ENCODE measurements at regions not wholly inside any gene's neighbourhood (a gene's known extent, or its start where the extent isn't known, plus 50 kb on each side); places are given as distances from the start of the nearest gene placed in this dataset.
A peak's percentile ranks its signal among the peaks of the same experiment; 100 is the strongest.
"Not testable (repeated sequence)": the region's sequence is repeated elsewhere in the genome, so short reads cannot be mapped to it uniquely, and the experiment has no call there.

DNA sequence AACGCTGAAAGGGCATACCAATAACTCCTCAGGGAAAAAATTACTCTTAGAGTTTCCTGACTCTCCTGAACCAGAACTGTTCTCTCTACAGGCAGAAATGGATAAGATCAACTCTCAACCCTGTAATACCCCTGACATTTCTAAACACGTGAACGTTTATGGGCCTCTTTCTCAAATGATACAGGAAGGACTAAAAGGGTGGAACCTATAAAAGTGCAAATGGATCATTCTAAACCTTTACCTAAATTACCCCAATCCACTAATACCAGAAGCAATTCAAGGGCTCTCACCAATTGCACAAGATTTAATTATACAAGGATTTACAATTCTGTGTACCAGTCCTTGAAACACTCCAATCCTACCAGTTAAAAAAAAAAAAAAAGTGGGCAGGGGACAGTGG is 98.0 kb upstream of the FAM174B start:
- DNase-seq (ENCODE audit: low spot score) = no peak

DNA sequence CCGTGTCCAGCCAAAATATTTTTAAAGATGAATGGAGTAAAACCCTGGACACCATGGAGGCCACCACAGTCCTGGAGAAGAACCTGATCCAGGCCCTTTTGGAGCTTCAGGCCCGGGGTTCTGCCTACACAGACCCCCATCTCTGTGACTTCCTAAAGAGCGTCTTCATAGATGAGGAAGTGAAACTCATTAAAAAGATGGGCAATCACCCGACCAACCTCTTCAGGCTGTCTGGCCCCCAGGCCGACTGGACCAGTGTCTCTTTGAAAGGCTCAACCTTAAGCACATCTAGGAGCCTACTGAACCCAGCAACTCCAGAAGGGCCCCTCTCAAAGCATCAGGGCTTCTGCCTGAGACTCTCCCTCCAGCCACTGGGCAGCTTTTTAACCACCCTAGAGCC is 107.9 kb upstream of the FAM174B start:
- DNase-seq (ENCODE audit: low spot score) = no peak

DNA sequence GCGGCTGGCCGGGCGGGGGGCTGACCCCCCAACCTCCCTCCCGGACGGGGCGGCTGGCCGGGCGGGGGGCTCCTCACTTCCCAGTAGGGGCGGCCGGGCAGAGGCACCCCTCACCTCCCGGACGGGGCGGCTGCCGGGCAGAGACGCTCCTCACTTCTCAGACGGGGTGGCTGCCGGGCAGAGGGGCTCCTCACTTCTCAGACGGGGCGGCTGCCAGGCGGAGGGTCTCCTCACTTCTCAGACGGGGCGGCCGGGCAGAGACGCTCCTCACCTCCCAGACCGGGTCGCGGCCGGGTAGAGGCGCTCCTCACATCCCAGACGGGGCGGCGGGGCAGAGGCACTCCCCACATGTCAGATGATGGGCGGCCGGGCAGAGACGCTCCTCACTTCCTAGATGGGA is 112.6 kb upstream of the FAM174B start:
- not testable (repeated sequence) for DNase-seq (ENCODE audit: low spot score)

DNA sequence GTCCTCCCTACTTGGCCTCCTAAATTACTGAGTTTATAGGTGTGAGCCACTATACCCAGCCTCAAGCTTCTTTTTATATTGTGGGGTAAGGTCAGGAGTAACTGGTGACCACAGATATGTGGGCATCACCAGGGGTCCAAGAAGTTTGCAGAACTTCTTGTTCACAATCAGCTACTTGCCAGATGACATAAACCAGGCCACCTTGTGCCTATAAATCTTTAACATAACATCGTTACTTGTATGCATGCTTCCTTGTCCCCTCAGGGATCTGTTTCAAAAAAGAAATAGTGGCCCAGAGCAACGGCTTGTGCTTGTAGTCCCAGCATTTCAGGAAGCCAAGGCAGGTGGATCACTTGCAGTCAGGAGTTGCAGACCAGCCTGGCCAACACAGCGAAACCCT is 115.1 kb upstream of the FAM174B start:
- DNase-seq (ENCODE audit: low spot score) = no peak

DNA sequence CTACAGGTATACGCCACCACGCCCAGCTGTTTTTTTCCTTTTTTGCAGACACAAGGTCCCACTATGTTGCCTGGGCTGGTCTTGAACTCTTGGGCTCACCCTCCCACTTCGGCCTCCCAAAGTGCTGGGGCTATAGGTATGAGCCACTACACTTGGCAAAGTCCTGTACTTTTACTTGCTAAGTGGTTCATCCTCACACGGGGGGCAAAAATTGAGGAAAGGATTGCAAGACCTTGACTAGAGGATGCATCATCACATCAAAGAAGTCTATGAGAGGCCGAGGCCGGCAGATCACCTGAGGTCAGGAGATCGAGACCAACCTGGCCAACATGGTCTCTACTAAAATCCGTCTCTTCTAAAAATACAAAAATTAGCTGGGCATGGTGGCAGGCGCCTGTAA is 116.5 kb upstream of the FAM174B start:
- no peak for DNase-seq (ENCODE audit: low spot score)

DNA sequence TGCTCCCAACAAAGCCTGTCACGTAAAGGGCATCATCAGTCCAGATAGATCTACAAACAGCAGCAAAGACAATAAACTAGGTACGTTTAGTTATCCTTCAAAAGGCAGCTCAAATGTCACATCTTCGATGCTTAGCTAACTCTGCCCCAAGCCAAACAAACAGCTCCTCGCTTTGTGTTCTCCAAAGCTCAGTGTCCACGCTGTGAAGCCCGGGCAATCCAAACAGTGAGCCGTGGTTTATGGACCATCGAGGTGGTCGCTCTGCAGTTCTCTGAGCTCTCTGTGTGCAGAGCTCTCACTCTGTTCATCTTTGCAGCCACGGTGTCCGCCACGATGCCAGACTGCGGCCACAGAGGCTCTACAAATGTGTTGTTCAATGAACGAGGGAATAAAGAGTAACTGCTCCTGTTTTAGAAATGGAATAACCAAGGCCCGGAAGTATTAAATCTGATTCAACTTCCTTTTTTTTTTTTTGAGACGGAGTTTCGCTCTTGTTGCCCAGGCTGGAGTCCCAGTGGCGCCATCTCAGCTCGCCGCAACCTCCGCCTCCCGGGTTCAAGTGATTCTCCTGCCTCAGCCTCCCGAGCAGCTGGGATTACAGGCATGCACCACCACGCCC is 117.2 kb upstream of the FAM174B start:
- DNase-seq (ENCODE audit: low spot score) = no peak

DNA sequence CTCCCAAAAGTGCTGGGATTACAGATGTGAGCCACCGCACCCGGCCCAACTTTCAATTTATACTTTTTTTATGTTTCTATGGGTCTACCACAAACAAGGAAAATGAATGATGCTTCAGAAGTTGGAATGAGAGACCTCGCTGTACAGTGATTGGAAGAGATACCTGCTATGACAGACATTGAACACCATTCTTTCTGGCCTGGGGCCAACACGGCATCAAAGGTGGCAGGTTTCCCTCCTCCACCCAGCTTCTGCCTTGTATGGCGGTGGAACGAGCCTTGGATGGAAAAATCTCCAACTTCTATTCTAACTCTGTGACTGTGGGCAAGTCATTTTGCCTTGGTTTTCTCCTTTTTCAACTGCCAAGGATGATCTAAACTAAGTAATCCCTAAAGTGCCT is 117.8 kb upstream of the FAM174B start:
- DNase-seq (ENCODE audit: low spot score) = no peak

DNA sequence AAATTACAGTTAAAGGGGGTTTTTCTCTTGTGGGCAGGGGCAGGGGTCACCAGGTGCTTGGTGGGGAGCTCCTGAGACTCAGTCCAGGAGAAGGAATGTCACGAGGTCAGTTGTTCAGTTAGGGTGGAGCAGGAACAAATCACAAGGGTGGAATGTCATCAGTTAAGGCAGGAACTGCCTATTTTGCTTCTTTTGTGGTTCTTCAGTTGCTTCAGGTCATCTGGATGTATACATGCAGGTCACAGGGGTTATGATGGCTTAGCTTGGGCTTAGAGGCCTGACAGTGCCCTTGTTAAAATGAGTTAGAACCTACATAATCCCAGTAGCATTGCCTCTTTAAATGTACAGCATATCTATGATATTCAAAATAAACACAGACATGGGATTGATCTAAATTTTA is 120.2 kb upstream of the CHD2 start:
- no peak for DNase-seq (ENCODE audit: low spot score)

DNA sequence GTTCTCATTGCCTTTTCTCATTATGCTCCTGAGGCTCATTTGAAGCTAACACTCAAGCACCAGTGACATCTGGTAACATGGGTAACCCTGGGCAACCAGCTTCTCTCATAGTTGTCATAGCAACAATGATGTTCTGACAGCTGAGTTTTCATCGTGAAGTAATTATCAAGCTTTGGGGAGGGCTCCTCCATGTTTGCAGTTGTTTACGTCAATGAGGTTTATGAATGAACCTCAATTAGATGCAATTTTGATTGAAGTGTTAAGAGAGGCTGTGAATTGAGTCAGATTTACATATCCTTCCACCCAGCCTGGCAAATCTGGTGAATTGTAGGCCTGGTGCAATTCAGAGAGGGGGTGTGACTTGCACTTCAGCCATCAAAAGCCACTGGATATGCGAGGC is 119.3 kb upstream of the CHD2 start:
- DNase-seq (ENCODE audit: low spot score) = no peak

DNA sequence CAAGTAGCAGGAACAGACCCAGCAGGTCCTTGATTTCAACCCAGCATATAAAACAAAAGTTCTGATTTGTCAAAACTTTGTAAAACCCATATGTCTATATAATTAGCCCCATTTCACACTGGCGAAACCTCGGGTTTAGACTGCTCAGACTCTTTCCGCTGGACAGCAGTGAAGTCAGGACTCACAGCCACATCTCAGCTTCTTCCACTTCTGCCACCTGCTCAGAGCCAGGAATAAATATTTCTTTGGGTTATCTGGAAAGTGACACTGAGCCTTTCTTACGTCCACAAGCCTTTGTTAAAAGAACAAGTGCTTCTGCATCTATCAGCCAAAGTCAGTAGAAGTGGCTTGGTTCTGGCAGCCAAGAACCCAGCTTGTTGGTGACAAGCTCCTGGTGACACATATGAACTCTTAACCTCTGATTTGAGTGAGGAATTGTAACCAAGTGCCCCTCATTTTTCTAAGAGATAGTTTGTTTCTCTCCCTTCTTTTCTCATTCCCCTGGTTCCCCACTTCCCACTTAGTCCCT is 118.1 kb upstream of the CHD2 start:
- no peak for DNase-seq (ENCODE audit: low spot score)

DNA sequence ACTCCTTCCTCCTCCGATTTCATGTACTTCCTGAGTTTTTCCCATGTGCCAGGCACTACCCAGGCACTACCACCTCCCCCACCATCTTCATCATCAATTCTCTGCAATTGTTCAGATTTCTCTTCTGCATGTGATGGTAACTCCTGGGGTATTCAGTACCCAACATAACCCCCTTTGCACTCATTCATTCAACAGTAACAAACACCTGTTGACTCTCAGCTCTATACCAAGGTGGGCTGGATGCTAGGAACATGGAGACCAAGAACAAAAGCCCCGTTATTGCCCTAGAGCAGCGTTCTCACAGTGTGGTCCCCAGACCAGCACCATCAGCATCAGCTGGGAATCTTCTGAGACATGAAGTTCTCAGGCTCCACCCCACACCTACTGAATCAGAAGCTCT is 113.0 kb upstream of the CHD2 start:
- no peak for DNase-seq (ENCODE audit: low spot score)

DNA sequence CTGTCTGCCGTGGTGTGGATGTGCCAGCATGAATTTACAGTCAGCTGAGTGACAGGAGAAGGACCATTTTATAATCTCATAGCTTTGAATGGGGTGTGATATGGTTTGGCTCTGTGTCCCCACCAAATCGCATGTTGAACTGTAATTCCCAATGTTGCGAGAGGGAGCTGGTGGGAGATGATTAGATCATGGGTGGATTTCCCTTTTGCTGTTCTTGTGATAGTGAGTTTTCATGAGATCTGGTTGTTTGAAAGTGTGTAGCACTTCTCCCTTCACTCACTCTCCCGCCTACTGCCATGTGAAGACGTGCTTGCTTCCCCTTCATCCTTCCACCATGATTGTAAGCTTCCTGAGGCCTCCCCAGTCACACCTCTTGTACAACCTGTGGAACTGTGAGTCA is 111.9 kb upstream of the CHD2 start:
- DNase-seq (ENCODE audit: low spot score) = no peak

DNA sequence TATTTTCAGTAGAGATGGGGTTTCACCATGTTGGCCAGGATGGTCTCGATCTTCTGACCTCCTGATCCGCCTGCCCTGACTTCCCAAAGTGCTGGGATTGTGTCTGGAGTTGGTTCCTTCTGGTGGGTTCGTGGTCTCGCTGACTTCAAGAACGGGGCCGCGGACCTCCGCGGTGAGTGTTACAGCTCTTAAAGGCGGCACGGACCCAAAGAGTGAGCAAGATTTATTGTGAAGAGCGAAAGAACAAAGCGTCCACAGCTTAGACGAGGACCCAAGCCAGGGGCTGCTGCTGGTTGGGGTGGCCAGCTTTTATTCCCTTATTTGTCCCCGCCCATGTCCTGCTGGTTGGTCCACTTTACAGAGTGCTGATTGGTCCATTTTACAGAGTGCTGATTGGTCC is 111.3 kb upstream of the CHD2 start:
- not testable (repeated sequence) for DNase-seq (ENCODE audit: low spot score)

DNA sequence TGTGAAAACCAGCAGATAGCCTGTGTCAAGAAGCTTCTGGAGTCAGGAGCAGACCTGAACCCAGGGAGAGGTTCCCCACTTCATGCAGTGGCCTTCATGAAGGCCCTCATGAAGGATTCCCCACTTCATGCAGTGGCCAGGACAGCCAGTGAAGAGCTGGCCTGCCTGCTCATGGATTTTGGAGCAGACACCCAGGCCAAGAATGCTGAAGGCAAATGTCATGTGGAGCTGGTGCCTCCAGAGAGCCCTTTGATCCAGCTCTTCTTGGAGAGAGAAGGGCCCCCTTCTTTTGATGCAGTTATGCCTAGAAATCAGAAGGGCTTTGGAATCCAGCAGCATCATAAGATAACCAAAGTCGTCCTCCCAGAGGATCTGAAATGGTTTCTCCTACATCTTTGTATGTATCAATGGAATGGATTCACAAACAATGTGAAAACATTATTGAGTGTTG is 103.9 kb upstream of the CHD2 start:
- no peak for DNase-seq (ENCODE audit: low spot score)

DNA sequence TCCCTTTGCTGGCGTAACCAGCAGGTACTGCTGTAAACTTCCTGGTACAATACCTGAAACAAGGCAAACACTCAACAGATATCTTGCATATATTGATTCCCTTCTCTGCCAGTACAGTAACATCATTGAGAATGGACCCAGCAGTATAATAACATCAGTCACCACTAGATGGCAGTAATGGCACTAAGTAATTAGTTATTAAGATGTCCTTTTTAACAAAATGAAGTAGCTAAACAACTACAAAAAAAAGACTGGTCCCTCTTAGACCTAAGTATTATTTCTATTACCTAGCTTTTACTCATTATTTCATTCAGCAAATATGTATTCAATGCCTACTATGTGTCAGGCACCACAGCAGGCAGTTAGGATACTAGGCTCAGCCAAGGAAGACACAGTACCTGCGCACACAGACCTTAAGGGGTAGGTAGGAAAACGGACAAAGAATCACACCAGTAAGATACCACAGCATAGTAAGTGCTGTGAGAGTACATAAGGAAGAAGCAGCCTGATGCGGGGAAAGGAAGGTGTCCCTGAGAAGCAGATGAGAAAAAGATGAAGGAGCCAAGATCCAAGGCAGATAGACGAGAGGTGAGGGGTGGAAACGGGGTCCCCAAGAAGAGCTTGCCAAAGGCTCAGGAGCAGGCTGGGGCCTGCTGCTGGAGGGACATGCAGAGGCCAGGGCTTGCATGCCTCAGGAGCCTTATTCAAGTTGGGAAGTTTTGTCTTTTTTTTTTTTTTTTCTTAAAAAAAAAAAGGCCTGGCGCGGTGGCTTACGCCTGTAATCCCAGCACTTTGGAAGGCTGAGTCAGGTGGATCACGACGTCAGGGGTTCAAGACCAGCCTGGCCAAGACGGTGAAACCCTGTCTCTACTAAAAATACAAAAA is 102.7 kb upstream of the CHD2 start:
- DNase-seq (ENCODE audit: low spot score) = peak; percentile 57

DNA sequence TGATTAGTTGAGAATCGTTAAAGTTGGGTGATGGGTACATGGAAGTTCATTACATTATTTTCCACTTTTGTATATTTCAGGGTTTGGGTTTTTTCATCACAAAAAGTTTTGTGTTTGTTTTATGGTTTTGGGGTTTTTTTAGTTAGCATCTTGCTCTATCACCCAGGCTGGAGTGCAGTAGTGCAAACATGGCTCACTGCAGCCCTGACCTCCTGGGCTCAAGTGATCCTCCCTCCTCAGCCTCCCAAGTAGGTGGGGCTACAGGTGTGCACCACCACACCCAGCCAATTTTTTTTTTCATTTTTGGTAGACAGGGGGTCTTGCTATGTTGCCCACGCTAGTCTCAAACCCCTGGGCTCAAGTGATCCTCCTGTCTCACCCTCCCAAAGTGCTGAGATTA is 100.1 kb upstream of the CHD2 start:
- no peak for DNase-seq (ENCODE audit: low spot score)

DNA sequence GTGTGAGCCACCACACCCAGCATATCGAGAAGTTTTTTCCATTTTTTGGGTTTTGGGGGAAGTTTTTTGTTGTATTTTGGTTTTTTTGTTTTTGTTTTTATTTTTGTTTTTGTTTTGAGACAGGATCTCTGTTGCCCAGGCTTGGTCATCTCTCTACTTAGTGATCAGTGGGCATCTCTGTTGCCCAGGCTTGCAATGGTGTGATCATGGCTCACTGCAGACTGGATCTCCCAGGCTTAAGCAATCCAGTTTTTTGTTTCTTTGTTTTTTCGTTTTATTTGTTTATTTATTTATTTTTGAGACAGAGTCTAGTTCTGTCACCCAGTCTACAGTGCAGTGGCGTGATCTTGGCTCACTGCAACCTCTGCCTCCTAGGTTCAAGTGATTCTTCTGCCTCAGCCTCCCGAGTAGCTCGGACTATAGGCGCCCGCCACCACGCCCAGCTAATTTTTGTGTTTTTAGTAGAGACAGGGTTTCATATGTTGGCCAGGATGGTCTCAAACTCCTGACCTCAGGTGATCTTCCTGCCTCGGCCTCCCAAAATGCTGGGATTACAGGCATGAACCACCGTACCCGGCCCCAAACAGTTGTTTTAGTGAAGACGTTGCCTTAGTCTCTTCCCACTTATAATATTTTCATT is 99.6 kb upstream of the CHD2 start:
- not testable (repeated sequence) for DNase-seq (ENCODE audit: low spot score)

DNA sequence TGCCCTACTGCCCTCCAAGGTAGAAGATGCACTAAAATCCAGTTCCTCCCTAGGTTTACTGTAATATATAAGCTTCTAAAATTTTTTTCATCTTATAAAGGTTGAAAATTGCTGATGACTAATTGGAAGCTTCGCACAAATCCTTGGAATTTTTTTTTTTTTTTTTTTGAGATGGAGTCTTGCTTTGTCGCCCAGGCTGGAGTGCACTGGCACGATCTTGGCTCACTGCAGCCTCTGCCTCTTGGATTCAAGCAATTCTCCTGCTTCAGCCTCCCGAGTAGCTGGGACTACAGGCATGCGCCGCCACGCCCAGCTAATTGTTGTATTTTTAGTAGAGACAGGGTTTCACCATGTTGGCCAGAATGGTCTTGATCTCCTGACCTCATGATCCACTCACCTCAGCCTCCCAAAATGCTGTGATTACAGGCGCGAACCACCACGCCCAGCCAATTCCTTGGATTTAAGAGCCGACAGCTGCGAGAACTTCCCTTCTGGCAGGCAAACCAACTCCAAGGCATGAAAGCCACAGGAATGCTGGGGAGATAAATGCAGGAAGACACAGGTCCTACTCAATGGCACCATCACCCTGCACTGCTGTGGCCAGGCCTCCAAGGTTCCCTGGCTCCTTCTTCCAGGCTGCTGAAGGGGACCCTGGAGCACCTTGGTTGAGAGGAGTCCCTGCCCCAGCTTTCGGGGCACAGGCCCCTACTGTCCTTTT is 98.9 kb upstream of the CHD2 start:
- peak; percentile 72 for DNase-seq (ENCODE audit: low spot score)

DNA sequence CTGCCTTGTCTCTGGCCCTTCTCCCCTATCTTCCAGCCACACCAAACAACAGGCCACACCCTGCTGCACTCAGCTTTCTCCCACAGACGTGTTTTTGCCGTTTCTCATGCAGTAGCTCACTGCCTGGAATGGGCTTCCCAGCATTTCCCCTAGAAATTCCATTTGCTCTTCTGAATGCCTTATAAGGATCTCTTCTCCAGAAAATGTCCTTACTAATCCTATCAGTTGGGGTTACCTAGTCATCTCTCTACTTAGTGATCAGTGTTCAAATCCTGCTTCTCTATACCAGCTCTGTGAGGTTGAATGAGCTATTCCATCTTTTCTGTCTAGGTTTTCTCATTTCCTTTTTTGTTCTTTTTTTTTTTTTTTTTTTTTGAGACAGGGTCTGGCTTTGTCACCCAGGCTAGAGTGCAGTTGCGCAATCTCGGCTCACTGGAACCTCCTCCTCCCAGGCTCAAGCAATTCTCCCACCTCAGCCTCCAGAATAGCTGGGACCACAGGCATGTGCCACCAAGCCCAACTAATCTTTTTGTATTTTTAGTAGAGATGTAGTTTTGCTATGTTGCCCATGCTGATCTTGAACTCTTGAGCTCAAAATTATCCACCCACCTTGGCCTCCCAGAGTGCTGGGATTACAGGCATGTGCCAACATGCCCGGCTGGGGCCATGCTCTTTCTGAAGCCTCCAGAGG is 98.2 kb upstream of the CHD2 start:
- DNase-seq (ENCODE audit: low spot score) = peak; percentile 67

DNA sequence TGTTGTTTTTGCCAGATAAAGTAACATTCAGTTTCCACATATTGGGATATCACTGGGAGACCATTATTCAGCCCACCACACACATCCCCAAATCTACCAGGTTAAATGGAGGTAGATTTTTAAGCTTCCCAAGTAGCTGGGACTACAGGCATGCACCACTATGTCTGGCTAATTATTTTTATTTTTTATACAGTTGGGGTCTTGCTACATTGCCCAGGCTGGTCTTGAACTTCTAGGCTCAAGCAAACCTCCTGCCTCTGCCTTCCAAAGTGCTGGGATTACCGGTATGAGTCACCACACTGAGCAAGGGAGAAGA is 96.6 kb upstream of the CHD2 start:
- no peak for DNase-seq (ENCODE audit: low spot score)

DNA sequence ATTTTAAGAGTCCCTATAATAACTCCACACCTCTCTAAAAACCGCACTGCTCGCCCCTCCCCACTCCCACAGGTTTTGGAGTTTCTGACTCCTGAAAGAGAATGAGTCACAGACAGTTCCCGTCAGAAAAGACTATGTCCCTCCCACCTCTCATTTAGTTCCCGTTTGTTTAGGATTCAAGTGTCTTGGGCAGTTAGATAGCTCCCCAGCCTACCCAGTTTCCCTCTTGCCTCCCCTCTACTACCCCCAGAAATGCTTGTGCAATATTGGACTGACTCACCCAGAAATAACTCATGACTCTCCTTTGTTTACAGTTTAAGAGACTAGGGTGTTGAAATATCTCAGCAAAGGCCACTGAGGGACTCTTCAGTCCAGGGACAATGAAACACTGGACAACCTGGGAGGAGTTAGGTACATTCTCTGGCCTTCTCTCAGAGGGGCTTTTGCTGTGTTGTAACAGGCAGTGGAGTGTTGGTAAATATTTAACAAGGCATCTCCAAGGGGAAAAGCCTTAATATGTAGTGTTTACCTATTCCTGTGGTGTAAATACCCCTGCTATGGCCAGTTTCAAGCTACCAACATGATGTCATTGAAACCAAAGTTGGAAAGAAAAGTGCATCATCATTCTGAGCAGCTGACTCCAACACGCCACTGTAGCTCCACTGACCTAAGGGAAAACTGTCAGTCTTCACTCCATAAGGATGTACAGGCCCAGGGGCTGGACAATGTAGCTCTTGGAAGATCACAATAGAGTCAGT is 96.1 kb upstream of the CHD2 start:
- peak; percentile 88 for DNase-seq (ENCODE audit: low spot score)
